HepG2 (cell line): ENCODE measurements at regions not wholly inside any gene's neighbourhood (a gene's known extent, or its start where the extent isn't known, plus 50 kb on each side); places are given as distances from the start of the nearest gene placed in this dataset.

Experiments used
- ATAC-seq: fragments of 200-7000 bp; cut with Tn5 transposase; 3 replicates; pipeline ENCODE4 v1.9.1; 2020; ENCODE audit warnings: mild to moderate bottlenecking, moderate library complexity
- BruUV-seq: library from RNA; stranded (reverse); fragments of 400-500 nt; replicated peaks from 2 replicates; lab custom pipeline; 2021; lab: Mats Ljungman, UMichigan
- CTCF ChIA-PET: fragments of 300-600 bp; formaldehyde crosslinking; extraction: SDS; loops from one replicate; lab custom pipeline; 2021; ENCODE audit warnings: low total read pairs, inconsistent platforms, low intra/inter-chr PET ratio; lab: Yijun Ruan, JAX
- POLR2A ChIA-PET: fragments of 350-600 bp; sonication (Branson Sonifier 250); formaldehyde crosslinking; loops from one replicate; lab custom pipeline; 2020; ENCODE audit warnings: antibody characterized with exemption, inconsistent platforms; lab: Yijun Ruan, JAX
- DNase-seq: peaks from one replicate; pipeline ENCODE4 v3.0.0-alpha.2; 2015; ENCODE audit warnings: low spot score
- FAIRE-seq: peaks from 3 replicates; lab custom pipeline; 2011; peaks lifted over from hg19 to GRCh38; lab: Jason Lieb, UNC
- H2AFZ ChIP-seq: one replicate; pipeline ENCODE4 v1.6.1; 2011; ENCODE audit warnings: low read length, inconsistent platforms
- H3K27ac ChIP-seq: fragments of 300-600 bp; 3 replicates; pipeline ENCODE4 v1.8.0; 2011; ENCODE audit warnings: mixed run types, mild to moderate bottlenecking, mixed read lengths, low read length, inconsistent platforms; ENCODE audit not compliant: insufficient read depth; ENCODE audit errors: extremely low read length
- H3K27me3 ChIP-seq, 2 experiments: fragments of 200-600 bp in 1 of 2; 2 replicates in 1 of 2; 3 replicates in 1 of 2; pipeline versions ENCODE4 v1.6.0 to v1.8.0; 2011; ENCODE audit warnings: low read length in 2 of 2, mild to moderate bottlenecking in 2 of 2, moderate library complexity in 2 of 2, inconsistent platforms in 1 of 2; ENCODE audit not compliant: insufficient read depth in 2 of 2, control insufficient read depth in 1 of 2
- H3K36me3 ChIP-seq, 2 experiments: fragments of 200-600 bp in 1 of 2; replicated peaks in 1 of 2; 2 replicates in 1 of 2; 3 replicates in 1 of 2; pipeline versions ENCODE4 v1.5.1 to v1.8.0; 2011; ENCODE audit warnings: low read length in 2 of 2, inconsistent platforms in 1 of 2; ENCODE audit not compliant: insufficient read depth in 2 of 2, control insufficient read depth in 1 of 2
- H3K4me1 ChIP-seq: 2 replicates; pipeline ENCODE4 v1.5.1; 2012; ENCODE audit warnings: low read length, inconsistent platforms; ENCODE audit not compliant: insufficient read depth
- H3K4me2 ChIP-seq: 2 replicates; pipeline ENCODE4 v1.6.0; 2011; ENCODE audit warnings: low read depth, low read length, inconsistent platforms
- H3K4me3 ChIP-seq, 3 experiments: fragments of 200-600 bp in 1 of 3; sonication (generic), shearing (Covaris generic) in 1 of 3; replicated peaks in 1 of 3; 2 replicates each; pipeline ENCODE4 v1.5.1; 2011 to 2016; ENCODE audit warnings: low read length in 3 of 3, inconsistent platforms in 2 of 3, low read depth in 2 of 3, mild to moderate bottlenecking in 2 of 3, control low read depth in 1 of 3, mixed read lengths in 1 of 3; ENCODE audit not compliant: insufficient read depth in 1 of 3
- H3K79me2 ChIP-seq: one replicate; pipeline ENCODE4 v1.6.1; 2011; ENCODE audit warnings: low read length, inconsistent platforms; ENCODE audit not compliant: insufficient read depth
- H3K9ac ChIP-seq: 2 replicates; pipeline ENCODE4 v1.6.0; 2011; ENCODE audit warnings: mild to moderate bottlenecking, low read depth, low read length, inconsistent platforms; ENCODE audit not compliant: insufficient read depth
- H3K9me3 ChIP-seq: 2 replicates; pipeline ENCODE4 v1.5.1; 2012; ENCODE audit warnings: mild to moderate bottlenecking, low read length
- H4K20me1 ChIP-seq: 2 replicates; pipeline ENCODE4 v1.6.0; 2011; ENCODE audit warnings: inconsistent platforms, mild to moderate bottlenecking, low read length, moderate library complexity; ENCODE audit not compliant: insufficient read depth
- AGO2 ChIP-seq: fragments of 200-400 bp; formaldehyde crosslinking; optimal IDR thresholded peaks from 2 replicates; pipeline ENCODE3; 2017; ENCODE audit warnings: mild to moderate bottlenecking, low read depth, low read length, moderate library complexity
- ARNTL ChIP-seq: sonication (generic); formaldehyde crosslinking; IDR thresholded peaks from 2 replicates; pipeline ENCODE4 v1.4.0; 2020; ENCODE audit warnings: mild to moderate bottlenecking, missing genetic modification reagents
- MAFG ChIP-seq: sonication (generic); formaldehyde crosslinking; IDR thresholded peaks from 2 replicates; pipeline ENCODE4 v1.5.1; 2020; ENCODE audit warnings: mild to moderate bottlenecking, missing genetic modification reagents
- SPEN ChIP-seq: sonication (generic); formaldehyde crosslinking; IDR thresholded peaks from 2 replicates; pipeline ENCODE4 v1.5.1; 2020; ENCODE audit warnings: low read depth, mild to moderate bottlenecking, missing genetic modification reagents
- ZC3H4 ChIP-seq: sonication (generic); formaldehyde crosslinking; IDR thresholded peaks from 2 replicates; pipeline ENCODE4 v1.4.0; 2020; ENCODE audit warnings: missing genetic modification reagents, borderline replicate concordance
- ZNF713 ChIP-seq: sonication (generic); formaldehyde crosslinking; IDR thresholded peaks from 2 replicates; pipeline ENCODE4 v1.4.0; 2020; ENCODE audit warnings: mild to moderate bottlenecking, missing genetic modification reagents
- ZNF724P ChIP-seq: sonication (generic); formaldehyde crosslinking; IDR thresholded peaks from 2 replicates; pipeline ENCODE4 v1.8.0; 2022; ENCODE audit warnings: missing genetic modification reagents, borderline replicate concordance
- ZNF75D ChIP-seq: sonication (generic); formaldehyde crosslinking; IDR thresholded peaks from 2 replicates; pipeline ENCODE4 v1.8.1; 2023; ENCODE audit warnings: missing genetic modification reagents, mild to moderate bottlenecking, borderline replicate concordance
- ZNF816 ChIP-seq: sonication (generic); formaldehyde crosslinking; IDR thresholded peaks from 2 replicates; pipeline ENCODE4 v1.8.0; 2022; ENCODE audit warnings: missing genetic modification reagents, mild to moderate bottlenecking, borderline replicate concordance
- WGBS: methylation state at CpG from one replicate; pipeline ENCODE4 v1.1.6; 2017; ENCODE audit warnings: low lambda C conversion rate; 5-methylcytosine and 5-hydroxymethylcytosine counted together
- in situ Hi-C: cut with HindIII; loops from 2 replicates; pipeline ENCODE4 v1.10.0; 2017; ENCODE audit warnings: low pct_unique_long_range_greater_than_20kb; ENCODE audit not compliant: extremely low pct_ligation_motif_present
- intact Hi-C: fragments of 100-400 bp; cut with micrococcal nuclease; formaldehyde crosslinking; loops from one replicate; pipeline ENCODE4 v1.10.0; 2022; ENCODE audit not compliant: unreplicated experiment
- TF ChIP-seq, protein P1 (sequence below): sonication (generic); formaldehyde crosslinking; IDR thresholded peaks from 2 replicates; pipeline ENCODE4 v1.5.0; 2020; ENCODE audit warnings: mild to moderate bottlenecking, missing genetic modification reagents
- TF ChIP-seq, protein P2 (sequence below): sonication (generic); formaldehyde crosslinking; conservative IDR thresholded peaks from 2 replicates; pipeline ENCODE4 v1.4.0; 2020; ENCODE audit warnings: mild to moderate bottlenecking, missing genetic modification reagents, moderate library complexity
- TF ChIP-seq, protein P3 (sequence below): sonication (generic); formaldehyde crosslinking; conservative IDR thresholded peaks from 2 replicates; pipeline ENCODE4 v1.8.0; 2022; ENCODE audit warnings: missing genetic modification reagents

DNA sequence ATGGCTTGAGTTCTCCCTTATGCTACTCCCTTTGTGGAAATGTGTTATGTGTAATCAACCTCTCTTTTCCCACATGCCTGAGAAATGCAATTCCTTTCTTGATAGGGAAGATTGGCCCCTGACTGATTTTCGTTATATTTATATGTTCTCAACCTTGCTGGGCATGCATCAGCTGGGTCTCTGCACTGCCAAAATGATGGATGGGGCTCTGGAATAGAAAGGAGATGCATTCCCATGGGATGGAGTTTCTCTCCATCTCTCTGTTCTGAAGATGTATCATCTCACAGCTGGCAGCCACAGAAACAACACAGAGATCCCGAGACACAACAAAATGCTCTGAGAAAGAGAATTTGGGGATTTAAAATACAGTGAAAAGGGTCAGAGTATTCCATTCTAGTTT lies 327.7 kb upstream of the LMCD1 start:
- BruUV-seq: no TSS peak
- no peak overlapping the region for H3K9ac ChIP-seq
- no peaks in the 10 kb centered on the region for H3K9me3 ChIP-seq
- H3K4me3 ChIP-seq: no peak overlapping the region
- TF ChIP-seq ARNTL: no peak
- no peak for TF ChIP-seq ZNF816 (CRISPR knock-in tag)
- no peak for TF ChIP-seq ZNF713
- no peak for TF ChIP-seq MAFG
- TF ChIP-seq, protein P1, sequence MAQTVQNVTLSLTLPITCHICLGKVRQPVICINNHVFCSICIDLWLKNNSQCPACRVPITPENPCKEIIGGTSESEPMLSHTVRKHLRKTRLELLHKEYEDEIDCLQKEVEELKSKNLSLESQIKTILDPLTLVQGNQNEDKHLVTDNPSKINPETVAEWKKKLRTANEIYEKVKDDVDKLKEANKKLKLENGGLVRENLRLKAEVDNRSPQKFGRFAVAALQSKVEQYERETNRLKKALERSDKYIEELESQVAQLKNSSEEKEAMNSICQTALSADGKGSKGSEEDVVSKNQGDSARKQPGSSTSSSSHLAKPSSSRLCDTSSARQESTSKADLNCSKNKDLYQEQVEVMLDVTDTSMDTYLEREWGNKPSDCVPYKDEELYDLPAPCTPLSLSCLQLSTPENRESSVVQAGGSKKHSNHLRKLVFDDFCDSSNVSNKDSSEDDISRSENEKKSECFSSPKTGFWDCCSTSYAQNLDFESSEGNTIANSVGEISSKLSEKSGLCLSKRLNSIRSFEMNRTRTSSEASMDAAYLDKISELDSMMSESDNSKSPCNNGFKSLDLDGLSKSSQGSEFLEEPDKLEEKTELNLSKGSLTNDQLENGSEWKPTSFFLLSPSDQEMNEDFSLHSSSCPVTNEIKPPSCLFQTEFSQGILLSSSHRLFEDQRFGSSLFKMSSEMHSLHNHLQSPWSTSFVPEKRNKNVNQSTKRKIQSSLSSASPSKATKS (CRISPR knock-in tag): no peak
- TF ChIP-seq SPEN (CRISPR knock-in tag): no peak
- TF ChIP-seq, protein P2, sequence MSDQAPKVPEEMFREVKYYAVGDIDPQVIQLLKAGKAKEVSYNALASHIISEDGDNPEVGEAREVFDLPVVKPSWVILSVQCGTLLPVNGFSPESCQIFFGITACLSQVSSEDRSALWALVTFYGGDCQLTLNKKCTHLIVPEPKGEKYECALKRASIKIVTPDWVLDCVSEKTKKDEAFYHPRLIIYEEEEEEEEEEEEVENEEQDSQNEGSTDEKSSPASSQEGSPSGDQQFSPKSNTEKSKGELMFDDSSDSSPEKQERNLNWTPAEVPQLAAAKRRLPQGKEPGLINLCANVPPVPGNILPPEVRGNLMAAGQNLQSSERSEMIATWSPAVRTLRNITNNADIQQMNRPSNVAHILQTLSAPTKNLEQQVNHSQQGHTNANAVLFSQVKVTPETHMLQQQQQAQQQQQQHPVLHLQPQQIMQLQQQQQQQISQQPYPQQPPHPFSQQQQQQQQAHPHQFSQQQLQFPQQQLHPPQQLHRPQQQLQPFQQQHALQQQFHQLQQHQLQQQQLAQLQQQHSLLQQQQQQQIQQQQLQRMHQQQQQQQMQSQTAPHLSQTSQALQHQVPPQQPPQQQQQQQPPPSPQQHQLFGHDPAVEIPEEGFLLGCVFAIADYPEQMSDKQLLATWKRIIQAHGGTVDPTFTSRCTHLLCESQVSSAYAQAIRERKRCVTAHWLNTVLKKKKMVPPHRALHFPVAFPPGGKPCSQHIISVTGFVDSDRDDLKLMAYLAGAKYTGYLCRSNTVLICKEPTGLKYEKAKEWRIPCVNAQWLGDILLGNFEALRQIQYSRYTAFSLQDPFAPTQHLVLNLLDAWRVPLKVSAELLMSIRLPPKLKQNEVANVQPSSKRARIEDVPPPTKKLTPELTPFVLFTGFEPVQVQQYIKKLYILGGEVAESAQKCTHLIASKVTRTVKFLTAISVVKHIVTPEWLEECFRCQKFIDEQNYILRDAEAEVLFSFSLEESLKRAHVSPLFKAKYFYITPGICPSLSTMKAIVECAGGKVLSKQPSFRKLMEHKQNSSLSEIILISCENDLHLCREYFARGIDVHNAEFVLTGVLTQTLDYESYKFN (CRISPR knock-in tag): no peak
- TF ChIP-seq, protein P3, sequence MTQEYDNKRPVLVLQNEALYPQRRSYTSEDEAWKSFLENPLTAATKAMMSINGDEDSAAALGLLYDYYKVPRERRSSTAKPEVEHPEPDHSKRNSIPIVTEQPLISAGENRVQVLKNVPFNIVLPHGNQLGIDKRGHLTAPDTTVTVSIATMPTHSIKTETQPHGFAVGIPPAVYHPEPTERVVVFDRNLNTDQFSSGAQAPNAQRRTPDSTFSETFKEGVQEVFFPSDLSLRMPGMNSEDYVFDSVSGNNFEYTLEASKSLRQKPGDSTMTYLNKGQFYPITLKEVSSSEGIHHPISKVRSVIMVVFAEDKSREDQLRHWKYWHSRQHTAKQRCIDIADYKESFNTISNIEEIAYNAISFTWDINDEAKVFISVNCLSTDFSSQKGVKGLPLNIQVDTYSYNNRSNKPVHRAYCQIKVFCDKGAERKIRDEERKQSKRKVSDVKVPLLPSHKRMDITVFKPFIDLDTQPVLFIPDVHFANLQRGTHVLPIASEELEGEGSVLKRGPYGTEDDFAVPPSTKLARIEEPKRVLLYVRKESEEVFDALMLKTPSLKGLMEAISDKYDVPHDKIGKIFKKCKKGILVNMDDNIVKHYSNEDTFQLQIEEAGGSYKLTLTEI (CRISPR knock-in tag): no peak
- no peak for TF ChIP-seq ZNF75D
- TF ChIP-seq ZNF724P: no peak
- no peak for TF ChIP-seq ZC3H4 (CRISPR knock-in tag)
- no peak for TF ChIP-seq AGO2
- H3K4me2 ChIP-seq: no peak overlapping the region
- 0% methylated on average over 2 of the region's 2 CpGs for WGBS
- no peaks in the 10 kb centered on the region for H3K36me3 ChIP-seq
- H3K27me3 ChIP-seq: no peaks in the 10 kb centered on the region; a peak in 1 of 5 replicates
- no peaks in the 10 kb centered on the region for H4K20me1 ChIP-seq
- ChIA-PET POLR2A (no interaction called here), CTCF (no interaction called here)
- ATAC-seq: no peak
- DNase-seq: no peak
- in situ Hi-C loops: no loop called here
- no peaks in the 10 kb centered on the region for H3K4me1 ChIP-seq
- intact Hi-C loops: no loop called here
- H3K27ac ChIP-seq: no peak overlapping the region
- H3K79me2 ChIP-seq: no peaks in the 10 kb centered on the region
- no peak overlapping the region for H2AFZ ChIP-seq
- no peak for FAIRE-seq
